Type B pancreatic cell (in vitro differentiated cells): ENCODE measurements at regions not wholly inside any gene's neighbourhood (a gene's known extent, or its start where the extent isn't known, plus 50 kb on each side); places are given as distances from the start of the nearest gene placed in this dataset.
A peak's percentile ranks its signal among the peaks of the same experiment; 100 is the strongest.

ENCODE experiments used
- DNase-seq: peaks from one replicate; pipeline ENCODE4 v3.0.0; 2021; ENCODE audit warnings: mixed read lengths; ENCODE audit not compliant: unreplicated experiment; ENCODE audit errors: extremely low spot score
- H3K27ac Mint-ChIP-seq: 2 replicates; pipeline ENCODE4 v1.8.0; 2021; ENCODE audit warnings: mild to moderate bottlenecking, mixed read lengths
- H3K27me3 Mint-ChIP-seq: 2 replicates; pipeline ENCODE4 v1.8.0; 2021; ENCODE audit warnings: mixed read lengths
- H3K36me3 Mint-ChIP-seq: 2 replicates; pipeline ENCODE4 v1.8.0; 2021; ENCODE audit warnings: mixed read lengths
- H3K4me1 Mint-ChIP-seq: one replicate; pipeline ENCODE4 v1.8.0; 2021; ENCODE audit warnings: mixed read lengths; ENCODE audit not compliant: unreplicated experiment
- H3K4me3 Mint-ChIP-seq: 2 replicates; pipeline ENCODE4 v1.8.0; 2021; ENCODE audit warnings: mild to moderate bottlenecking, mixed read lengths
- H3K9me3 Mint-ChIP-seq: 2 replicates; pipeline ENCODE4 v1.8.0; 2021; ENCODE audit warnings: mixed read lengths
- CTCF ChIP-seq: fragments of 200-600 bp; sonication (generic); conservative IDR thresholded peaks from 2 replicates; pipeline ENCODE4 v1.5.0; 2021; ENCODE audit warnings: antibody characterized with exemption, mild to moderate bottlenecking

GRCh38 chr1:98047171-98047570, 126.3 kb upstream of the DPYD start:
- Mint-ChIP-seq H3K4me1 (peaks cover 9% of the 10 kb centered on the region), H3K4me3 (no peak overlapping the region), H3K27ac (no peak overlapping the region), H3K9me3 (no peaks in the 10 kb centered on the region), H3K27me3 (peaks cover 91% of the 10 kb centered on the region), H3K36me3 (no peaks in the 10 kb centered on the region)
- TF ChIP-seq CTCF, result no peak
- no peak for DNase-seq

- no peak for TF ChIP-seq CTCF
- peak overlapping the region; percentile 86 for H3K4me3 Mint-ChIP-seq
- H3K36me3 Mint-ChIP-seq, result no peaks in the 10 kb centered on the region
- no peak overlapping the region for H3K27ac Mint-ChIP-seq
- peaks cover 9% of the 10 kb centered on the region for H3K4me1 Mint-ChIP-seq
- peaks cover 81% of the 10 kb centered on the region for H3K27me3 Mint-ChIP-seq
- H3K9me3 Mint-ChIP-seq, result no peaks in the 10 kb centered on the region
- no peak for DNase-seq
Measured at GRCh38 chr1:98045767-98046641, 125.2 kb upstream of the DPYD start.

- H3K4me1 Mint-ChIP-seq, result peaks cover 9% of the 10 kb centered on the region
- H3K27ac Mint-ChIP-seq, result no peak overlapping the region
- H3K27me3 Mint-ChIP-seq, result peaks cover 75% of the 10 kb centered on the region
- peak; percentile 60 for DNase-seq
- no peaks in the 10 kb centered on the region for H3K36me3 Mint-ChIP-seq
- H3K9me3 Mint-ChIP-seq, result no peaks in the 10 kb centered on the region
- peak overlapping the region; percentile 86 for H3K4me3 Mint-ChIP-seq
- no peak for TF ChIP-seq CTCF
Measured at GRCh38 chr1:98045211-98045766, 124.5 kb upstream of the DPYD start.

- no peak overlapping the region for H3K27ac Mint-ChIP-seq
- H3K36me3 Mint-ChIP-seq, result no peaks in the 10 kb centered on the region
- TF ChIP-seq CTCF, result no peak
Measured at GRCh38 chr1:98044766-98045165, 123.9 kb upstream of the DPYD start.

GRCh38 chr1:98044071-98044697, 123.3 kb upstream of the DPYD start:
- DNase-seq, result no peak
- Mint-ChIP-seq H3K27me3 (peaks cover 64% of the 10 kb centered on the region), H3K4me3 (peak overlapping the region; percentile 74), H3K27ac (no peak overlapping the region), H3K4me1 (peaks cover 9% of the 10 kb centered on the region), H3K36me3 (no peaks in the 10 kb centered on the region), H3K9me3 (no peaks in the 10 kb centered on the region)
- no peak for TF ChIP-seq CTCF

More at GRCh38 chr1:98044766-98045165, 123.9 kb upstream of the DPYD start:
- Mint-ChIP-seq H3K9me3 (no peaks in the 10 kb centered on the region), H3K27me3 (peaks cover 70% of the 10 kb centered on the region), H3K4me3 (peak overlapping the region; percentile 84), H3K4me1 (peaks cover 9% of the 10 kb centered on the region)
- no peak for DNase-seq
